Left kidney (tissue), 1 donor: ENCODE measurements at regions not wholly inside any gene's neighbourhood (a gene's known extent, or its start where the extent isn't known, plus 50 kb on each side); places are given as distances from the start of the nearest gene placed in this dataset.
A peak's percentile ranks its signal among the peaks of the same experiment; 100 is the strongest.
"Not testable (repeated sequence)": the region's sequence is repeated elsewhere in the genome, so short reads cannot be mapped to it uniquely, and the experiment has no call there.

Experiments
- DNase-seq: peaks from one replicate; pipeline ENCODE4 v3.0.0-alpha.2; 2013

GRCh38 chr9:95784318-95784717 is 91.2 kb upstream of the ERCC6L2 start:
- DNase-seq = no peak

GRCh38 chr9:95783426-95783975 is 92.0 kb upstream of the ERCC6L2 start:
- DNase-seq = no peak

GRCh38 chr9:95780751-95781150 is 94.7 kb upstream of the ERCC6L2 start:
- DNase-seq = no peak

- DNase-seq = no peak
Measured at GRCh38 chr9:95780121-95780520, 95.4 kb upstream of the ERCC6L2 start.

- DNase-seq = not testable (repeated sequence)
Measured at GRCh38 chr9:95779597-95779996, 95.9 kb upstream of the ERCC6L2 start.

- DNase-seq = no peak
Measured at GRCh38 chr9:95778957-95779356, 96.5 kb upstream of the ERCC6L2 start.

- no peak for DNase-seq
Measured at GRCh38 chr9:95777136-95777535, 98.4 kb upstream of the ERCC6L2 start.

- no peak for DNase-seq
Measured at GRCh38 chr9:95776176-95776575, 99.3 kb upstream of the ERCC6L2 start.

GRCh38 chr9:95775191-95775590 is 100.3 kb upstream of the ERCC6L2 start:
- DNase-seq = no peak

GRCh38 chr9:95773053-95773418 is 102.5 kb upstream of the ERCC6L2 start:
- DNase-seq = no peak

- peak; percentile 72 for DNase-seq
Measured at GRCh38 chr9:95772320-95773052, 103.0 kb upstream of the ERCC6L2 start.

GRCh38 chr9:95771556-95772246 is 103.8 kb upstream of the ERCC6L2 start:
- no peak for DNase-seq

- DNase-seq = no peak
Measured at GRCh38 chr9:95770653-95771131, 104.8 kb upstream of the ERCC6L2 start.

GRCh38 chr9:95769909-95770433 is 105.5 kb upstream of the ERCC6L2 start:
- DNase-seq = no peak

GRCh38 chr9:95769473-95769872 is 106.0 kb upstream of the ERCC6L2 start:
- DNase-seq = no peak

GRCh38 chr9:95766906-95767305 is 108.6 kb upstream of the ERCC6L2 start:
- no peak for DNase-seq

- DNase-seq = no peak
Measured at GRCh38 chr9:95764533-95765319, 110.8 kb upstream of the ERCC6L2 start.

GRCh38 chr9:95763983-95764382 is 111.5 kb upstream of the ERCC6L2 start:
- no peak for DNase-seq

GRCh38 chr9:95763006-95763405 is 112.5 kb upstream of the ERCC6L2 start:
- no peak for DNase-seq

GRCh38 chr9:95762322-95762721 is 113.2 kb upstream of the ERCC6L2 start:
- no peak for DNase-seq

GRCh38 chr9:95760791-95761190 is 114.7 kb upstream of the ERCC6L2 start:
- DNase-seq = no peak

GRCh38 chr9:95757439-95757838 is 118.1 kb upstream of the ERCC6L2 start:
- no peak for DNase-seq
